ENCODE measurements at regions not wholly inside any gene's neighbourhood (a gene's known extent, or its start where the extent isn't known, plus 50 kb on each side); places are given as distances from the start of the nearest gene placed in this dataset.

- TF ChIP-seq POLR2AphosphoS5 (IDR thresholded peaks at IDR 0.05; ENCODE audit: low read depth, low read length) = no peak
- no peak for TF ChIP-seq CTCF (IDR thresholded peaks at IDR 0.05)
- no peak for TF ChIP-seq SIN3A (IDR thresholded peaks at IDR 0.05; ENCODE audit: borderline replicate concordance, insufficient read depth, low read depth, low read length)
- no peak for TF ChIP-seq TCF7L2 (IDR thresholded peaks at IDR 0.05; ENCODE audit: low read depth, low read length)
- no peak for TF ChIP-seq REST (IDR thresholded peaks at IDR 0.05; ENCODE audit: insufficient read depth in 1 of 2, low read depth in 2 of 2, low read length in 1 of 2)
Measured at GRCh38 chr12:66753810-66754209, 74.9 kb upstream of the GRIP1 start.

Data from Panc1 (cell line).